GM12872 (cell line): ENCODE measurements at regions not wholly inside any gene's neighbourhood (a gene's known extent, or its start where the extent isn't known, plus 50 kb on each side); places are given as distances from the start of the nearest gene placed in this dataset.

ENCODE experiments used
- TF ChIP-seq, protein P1 (sequence below): IDR thresholded peaks from 3 replicates; pipeline ENCODE4 v1.5.1; 2011; ENCODE audit warnings: low read depth, mild to moderate bottlenecking, low read length, moderate library complexity; ENCODE audit not compliant: insufficient read depth

- TF ChIP-seq, protein P1, sequence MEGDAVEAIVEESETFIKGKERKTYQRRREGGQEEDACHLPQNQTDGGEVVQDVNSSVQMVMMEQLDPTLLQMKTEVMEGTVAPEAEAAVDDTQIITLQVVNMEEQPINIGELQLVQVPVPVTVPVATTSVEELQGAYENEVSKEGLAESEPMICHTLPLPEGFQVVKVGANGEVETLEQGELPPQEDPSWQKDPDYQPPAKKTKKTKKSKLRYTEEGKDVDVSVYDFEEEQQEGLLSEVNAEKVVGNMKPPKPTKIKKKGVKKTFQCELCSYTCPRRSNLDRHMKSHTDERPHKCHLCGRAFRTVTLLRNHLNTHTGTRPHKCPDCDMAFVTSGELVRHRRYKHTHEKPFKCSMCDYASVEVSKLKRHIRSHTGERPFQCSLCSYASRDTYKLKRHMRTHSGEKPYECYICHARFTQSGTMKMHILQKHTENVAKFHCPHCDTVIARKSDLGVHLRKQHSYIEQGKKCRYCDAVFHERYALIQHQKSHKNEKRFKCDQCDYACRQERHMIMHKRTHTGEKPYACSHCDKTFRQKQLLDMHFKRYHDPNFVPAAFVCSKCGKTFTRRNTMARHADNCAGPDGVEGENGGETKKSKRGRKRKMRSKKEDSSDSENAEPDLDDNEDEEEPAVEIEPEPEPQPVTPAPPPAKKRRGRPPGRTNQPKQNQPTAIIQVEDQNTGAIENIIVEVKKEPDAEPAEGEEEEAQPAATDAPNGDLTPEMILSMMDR = no peak
These were observed 342.6 kb upstream of the NFIA start for GRCh38 chr1:60739729-60740128.

- TF ChIP-seq, protein P1 = no peak
These were observed 349.4 kb upstream of the NFIA start for GRCh38 chr1:60732977-60733401.

DNA sequence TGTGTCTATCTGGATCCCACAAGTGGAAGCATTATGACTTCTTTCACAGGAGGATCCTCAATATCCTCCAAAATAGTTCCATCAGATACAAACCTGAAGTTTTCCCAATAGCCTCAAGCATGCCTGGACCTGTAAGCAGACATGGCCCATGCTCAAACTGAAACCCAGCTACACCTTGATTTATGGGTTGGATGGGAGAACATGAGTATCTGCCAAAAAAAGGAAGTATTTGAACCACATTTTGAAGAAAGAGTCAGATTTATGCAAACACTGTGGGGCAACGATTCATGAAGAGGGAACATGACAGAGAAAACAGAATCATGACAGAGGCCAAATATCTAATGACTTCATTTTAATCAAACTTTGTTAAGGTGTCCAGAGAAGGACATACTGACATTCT, 351.0 kb upstream of the NFIA start:
- TF ChIP-seq, protein P1 = no peak

- TF ChIP-seq, protein P1 = no peak
These were observed 354.8 kb upstream of the NFIA start for GRCh38 chr1:60727552-60727951.

DNA sequence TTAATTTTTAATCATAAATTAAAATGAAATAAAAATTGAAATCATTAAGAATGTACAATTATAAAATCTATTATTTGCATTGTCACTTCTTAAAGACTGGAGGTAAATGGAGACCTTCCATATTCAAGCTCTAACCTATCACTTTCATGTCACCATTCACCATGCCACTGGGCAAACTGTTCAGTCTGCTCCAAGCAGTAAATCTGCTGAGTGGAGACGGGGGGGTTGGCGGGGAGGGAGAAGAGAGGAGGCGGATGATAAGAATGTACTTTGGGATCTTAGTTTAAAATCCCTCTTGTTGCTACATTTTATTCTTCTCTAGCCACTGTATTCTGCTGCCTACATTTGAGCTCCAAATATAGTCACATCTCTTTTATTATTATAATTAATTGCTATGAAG, 365.9 kb upstream of the NFIA start:
- TF ChIP-seq, protein P1 = no peak

DNA sequence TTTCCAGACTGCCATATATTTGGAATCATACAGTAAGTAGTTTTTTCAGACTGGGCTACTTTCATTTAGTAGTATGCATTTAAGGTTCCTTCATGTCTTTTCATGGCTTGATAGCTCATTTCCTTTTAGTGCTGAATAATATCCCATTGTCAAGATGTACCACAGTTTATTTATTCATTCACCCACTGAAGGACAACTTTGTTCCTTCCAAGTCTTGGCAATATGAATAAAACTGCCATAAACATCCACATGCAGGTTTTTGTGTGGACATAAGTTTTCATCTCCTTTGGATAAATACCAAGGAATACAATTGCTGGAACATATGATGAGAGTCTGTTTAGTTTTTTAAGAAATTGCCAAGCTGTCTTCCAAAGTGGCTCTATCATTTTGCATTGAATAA, 366.4 kb upstream of the NFIA start:
- TF ChIP-seq, protein P1 = no peak

GRCh38 chr1:60709426-60709825, 372.9 kb upstream of the NFIA start:
- TF ChIP-seq, protein P1 = no peak

- TF ChIP-seq, protein P1 = no peak
These were observed 377.3 kb upstream of the NFIA start for GRCh38 chr1:60705026-60705425.
